Ramos (cell line): ENCODE measurements at regions not wholly inside any gene's neighbourhood (a gene's known extent, or its start where the extent isn't known, plus 50 kb on each side); places are given as distances from the start of the nearest gene placed in this dataset.

Experiments
- in situ Hi-C: fragments of 300-500 bp; cut with MboI; formaldehyde crosslinking; loops from one replicate; pipeline ENCODE4 v1.14.3; 2022; ENCODE audit warnings: low sequenced_read_pairs; ENCODE audit not compliant: unreplicated experiment

DNA sequence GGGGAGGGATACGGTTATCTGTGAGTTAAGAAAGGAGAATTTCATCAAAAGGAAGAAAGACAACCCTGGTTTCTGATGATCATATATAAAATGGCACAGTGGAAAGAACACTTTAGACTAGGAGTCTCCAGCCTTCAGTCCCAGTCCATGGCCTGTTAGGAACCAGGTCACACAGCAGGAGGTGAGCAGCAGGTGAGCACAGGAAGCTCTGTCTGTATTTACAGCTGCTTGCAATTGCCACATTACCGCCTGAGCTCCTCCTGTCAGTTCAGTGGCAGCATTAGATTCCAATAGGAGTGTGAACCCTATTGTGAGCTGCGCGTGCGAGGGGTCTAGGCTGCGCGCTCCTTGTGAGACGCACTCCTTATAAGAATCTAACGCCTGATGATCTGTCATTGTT, 137.9 kb downstream of the BTG1 start:
- in situ Hi-C loops: no loop called here

- in situ Hi-C loops: no loop called here
Measured at GRCh38 chr12:92003701-92004100, 141.9 kb downstream of the BTG1 start.

- in situ Hi-C loops: no loop called here
Measured at GRCh38 chr12:92002673-92003382, 142.8 kb downstream of the BTG1 start.

DNA sequence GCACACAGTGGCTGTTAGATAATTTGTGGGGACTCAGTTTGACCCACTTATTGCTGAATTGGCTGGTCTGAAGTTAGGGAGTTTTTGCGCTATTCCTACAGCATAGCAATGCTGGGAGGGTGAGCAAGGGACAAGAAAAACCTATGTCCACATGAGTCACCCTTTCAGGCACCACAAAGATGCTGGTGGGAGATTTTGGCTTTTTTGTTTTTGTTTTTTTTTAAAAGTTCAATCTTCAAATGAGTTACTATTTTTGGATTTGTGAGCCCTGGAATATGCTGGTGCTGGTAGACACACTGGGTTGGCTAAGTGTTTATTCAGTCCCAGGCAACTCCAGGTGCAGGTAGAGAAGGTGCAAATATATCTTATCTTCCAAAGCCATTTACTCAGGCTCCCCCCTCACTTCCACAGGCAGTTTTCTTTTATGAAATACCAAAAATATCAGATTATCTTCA, 143.4 kb downstream of the BTG1 start:
- in situ Hi-C loops: no loop called here

DNA sequence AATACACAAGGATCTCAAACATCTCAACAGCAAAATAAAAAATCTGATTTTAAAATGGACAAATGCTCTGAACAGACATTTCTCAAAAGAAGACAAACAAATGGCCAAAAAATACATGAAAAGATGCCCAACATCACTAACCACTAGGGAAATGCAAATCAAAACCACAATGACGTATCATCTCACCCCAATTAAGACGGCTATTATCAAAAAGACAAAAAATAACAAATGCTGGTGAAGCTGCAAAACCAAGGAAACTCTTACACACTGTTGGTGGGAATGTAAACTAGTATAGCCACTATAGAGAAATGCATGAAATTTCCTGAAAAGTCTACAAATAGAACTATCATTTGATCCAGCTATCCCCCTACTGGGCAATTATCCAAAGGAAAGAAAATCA, 145.0 kb downstream of the BTG1 start:
- in situ Hi-C loops: no loop called here

DNA sequence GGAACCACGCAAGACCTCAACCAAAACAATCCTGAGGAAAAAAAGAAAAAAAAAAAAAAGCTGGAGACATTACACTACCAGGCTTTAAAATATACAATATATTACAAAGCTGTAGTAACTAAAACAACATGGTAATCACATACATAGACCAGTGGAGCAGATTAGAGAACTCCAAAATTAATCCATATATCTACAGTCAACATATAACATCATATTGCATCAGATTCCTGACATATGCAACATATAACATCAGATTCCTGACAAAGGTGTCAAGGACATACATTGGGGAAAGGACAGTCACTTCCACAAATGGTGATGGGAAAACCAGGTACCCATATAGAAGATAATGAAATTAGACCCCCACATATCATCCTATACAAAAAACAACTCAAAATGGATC, 145.8 kb downstream of the BTG1 start:
- in situ Hi-C loops: loop anchor here (10.0 kb wide), 1 partner anchor 575 kb away; no protein-coding TSS in a partner anchor

DNA sequence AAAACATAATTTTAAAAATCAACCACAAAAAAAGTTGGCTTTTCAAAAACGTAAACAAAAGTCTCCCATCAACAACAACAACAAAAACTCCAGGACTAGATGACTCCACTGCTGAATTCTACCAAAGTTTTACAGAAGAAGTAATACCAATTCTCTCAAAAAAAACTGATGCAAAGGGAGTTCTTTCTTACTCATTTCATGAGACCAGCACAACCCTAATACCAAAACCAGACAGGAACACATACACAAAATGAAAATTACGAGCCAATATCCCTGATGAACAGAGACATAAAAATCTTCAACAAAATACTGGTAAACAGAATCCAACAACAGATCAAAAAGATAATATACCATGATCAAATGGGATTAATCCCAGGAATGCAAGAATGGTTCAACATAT, 147.3 kb downstream of the BTG1 start:
- in situ Hi-C loops: loop anchor here (10.0 kb wide), 1 partner anchor 576 kb away; no protein-coding TSS in a partner anchor

DNA sequence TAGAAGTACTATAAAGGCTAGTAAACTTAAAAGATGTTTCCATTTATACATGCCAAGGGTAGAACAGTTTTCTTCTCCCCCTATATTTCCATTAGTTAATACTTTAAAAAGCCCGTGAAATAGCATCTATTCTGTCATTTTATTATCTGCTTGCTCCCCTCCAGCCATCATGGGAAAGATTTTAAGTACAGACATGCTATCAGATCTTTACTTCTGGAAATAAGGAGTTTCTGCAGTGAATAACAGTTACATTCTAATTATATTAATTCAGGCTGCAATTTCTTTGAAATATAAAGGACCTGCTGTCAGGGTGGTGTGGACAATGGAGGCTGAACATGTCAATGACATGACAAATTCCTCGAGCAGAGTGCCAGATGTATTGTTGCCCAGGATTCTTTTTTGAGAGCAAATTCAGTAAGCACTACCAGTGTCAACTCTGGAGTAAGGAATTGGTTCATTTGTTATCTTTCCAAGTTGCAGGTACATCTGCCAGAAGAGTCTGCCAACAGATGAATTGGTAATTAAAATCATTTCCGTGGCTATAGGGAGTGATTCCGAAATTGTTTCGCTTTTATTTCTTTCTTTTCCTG, 151.3 kb downstream of the BTG1 start:
- in situ Hi-C loops: loop anchor here (10.0 kb wide), 1 partner anchor 580 kb away; no protein-coding TSS in a partner anchor

DNA sequence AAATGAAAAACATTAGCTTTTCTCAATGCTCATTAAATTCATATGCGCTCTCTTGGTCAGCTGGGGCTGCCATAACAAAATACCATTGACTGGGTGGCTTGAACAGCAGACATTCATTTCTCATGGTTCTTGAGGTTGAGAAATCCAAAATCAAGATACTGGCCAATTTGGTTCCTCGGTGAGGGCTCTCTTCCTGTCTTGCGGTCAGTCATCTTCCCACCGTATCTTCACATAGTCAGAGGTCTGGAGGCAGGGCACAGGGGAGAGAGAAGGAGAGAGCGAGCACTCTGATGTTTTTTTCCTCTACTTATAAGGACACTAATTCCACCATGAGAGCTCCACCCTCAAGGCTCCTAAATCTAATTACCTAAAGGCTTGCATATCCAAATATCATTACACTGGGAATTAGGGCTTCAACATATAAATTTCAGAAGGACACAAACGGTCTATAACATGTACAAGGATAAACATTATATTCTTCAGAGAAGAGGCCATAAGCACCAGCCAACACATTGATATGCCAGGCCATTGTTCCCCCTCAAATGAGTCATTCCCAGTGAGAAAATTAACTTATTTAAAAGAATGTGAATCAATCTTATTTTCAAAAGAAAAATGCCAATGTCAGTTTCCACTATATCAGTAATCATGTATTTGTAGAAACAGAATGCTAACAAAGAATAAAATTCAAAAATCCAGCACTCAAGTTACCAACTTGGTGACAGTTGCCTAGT, 152.2 kb downstream of the BTG1 start:
- in situ Hi-C loops: loop anchor here (10.0 kb wide), 1 partner anchor 581 kb away; no protein-coding TSS in a partner anchor

DNA sequence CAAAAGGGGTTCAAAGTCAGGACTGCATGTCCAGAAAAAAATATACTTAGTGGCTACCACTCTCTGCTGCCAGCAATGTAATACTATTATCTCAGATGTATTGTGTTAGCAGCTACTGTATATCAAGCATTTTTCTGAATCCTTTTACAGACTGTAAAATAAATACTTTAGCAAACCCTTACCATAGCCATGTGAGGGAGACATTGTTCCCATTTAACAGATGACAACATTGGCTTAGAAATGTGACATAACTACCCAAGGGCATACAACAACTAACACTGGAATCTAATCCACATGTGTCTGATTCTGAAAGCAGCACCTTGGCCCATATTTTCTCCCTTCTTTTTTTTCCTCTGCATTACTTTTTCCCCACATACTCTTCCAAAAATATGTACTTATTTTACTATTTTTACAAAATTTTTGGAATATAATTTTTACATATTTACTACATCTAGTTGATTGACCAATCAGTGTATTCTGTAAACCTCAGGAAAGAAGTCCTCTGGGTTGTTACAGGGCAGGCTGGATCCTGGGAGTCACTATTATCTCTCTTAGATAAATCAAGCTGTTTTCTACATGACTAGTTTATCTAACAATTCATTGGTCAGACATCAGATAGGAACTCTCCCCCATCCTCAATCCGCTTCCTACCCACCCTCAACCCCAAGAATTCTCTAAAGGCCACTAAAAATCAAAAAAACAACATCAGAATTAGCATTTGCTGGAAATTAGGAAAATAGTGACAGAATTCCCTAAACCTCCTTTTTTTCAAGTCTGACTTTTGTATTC, 154.1 kb downstream of the BTG1 start:
- in situ Hi-C loops: loop anchor here (10.0 kb wide), 1 partner anchor 583 kb away; no protein-coding TSS in a partner anchor

GRCh38 chr12:91990525-91990924, 155.1 kb downstream of the BTG1 start:
- in situ Hi-C loops: loop anchor here (10.0 kb wide), 1 partner anchor 584 kb away; no protein-coding TSS in a partner anchor

DNA sequence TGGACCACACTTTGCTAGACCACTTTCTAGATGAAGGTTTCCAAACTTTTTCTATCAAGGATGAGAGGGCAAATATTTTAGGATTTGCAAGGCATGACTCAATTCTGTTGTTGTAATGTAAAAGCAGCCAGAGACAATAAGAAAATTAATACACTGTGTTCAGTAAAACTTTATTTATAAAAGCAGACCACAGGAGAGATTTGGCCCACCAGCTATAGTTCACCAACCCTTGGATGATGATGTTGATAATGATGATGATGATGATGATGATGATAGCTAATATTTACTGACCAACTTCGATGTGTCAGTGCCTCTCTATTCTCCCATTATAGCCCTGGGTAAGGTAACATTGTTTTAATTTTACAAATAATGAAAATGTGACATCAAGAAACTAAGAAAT, 156.5 kb downstream of the BTG1 start:
- in situ Hi-C loops: no loop called here

DNA sequence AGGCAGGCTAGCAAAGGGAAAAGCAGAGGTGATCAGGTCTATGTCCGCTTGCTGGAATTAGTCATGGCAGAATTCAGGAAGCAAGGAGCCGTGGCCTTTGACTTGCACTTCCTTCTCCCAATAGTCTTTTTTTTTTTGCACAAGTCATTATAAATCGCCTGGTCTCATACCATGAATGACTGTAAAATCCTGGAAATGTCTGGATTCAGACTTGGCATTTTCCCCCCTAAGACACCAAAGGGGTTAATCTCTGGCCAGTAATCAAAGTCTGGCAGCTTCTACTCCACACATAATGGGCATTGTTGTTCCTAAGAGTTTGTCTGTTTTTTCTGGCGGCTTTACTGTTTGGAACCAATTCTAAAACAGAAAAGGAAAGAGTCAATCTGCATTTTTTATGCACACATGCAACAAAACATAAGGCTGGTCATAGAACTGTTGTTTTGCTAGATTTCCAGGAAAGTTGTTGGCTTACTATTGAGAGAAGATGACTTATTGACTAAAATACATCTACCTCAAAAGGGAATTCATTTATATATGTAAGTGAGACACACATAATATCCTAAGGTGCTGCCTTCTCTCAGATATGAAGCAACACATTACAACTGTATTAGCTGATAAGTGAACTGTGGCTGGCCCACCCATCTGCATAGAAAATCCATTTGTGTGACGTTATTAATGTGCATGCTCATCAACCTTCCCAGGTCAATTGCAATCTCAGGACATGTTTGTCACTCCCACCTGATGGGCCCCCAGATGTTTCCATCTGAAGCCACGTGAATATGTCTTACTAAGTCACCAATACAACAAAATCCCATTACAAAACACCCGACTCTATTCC, 157.3 kb downstream of the BTG1 start:
- in situ Hi-C loops: no loop called here

- in situ Hi-C loops: no loop called here
Measured at GRCh38 chr12:91986084-91986483, 159.6 kb downstream of the BTG1 start.

DNA sequence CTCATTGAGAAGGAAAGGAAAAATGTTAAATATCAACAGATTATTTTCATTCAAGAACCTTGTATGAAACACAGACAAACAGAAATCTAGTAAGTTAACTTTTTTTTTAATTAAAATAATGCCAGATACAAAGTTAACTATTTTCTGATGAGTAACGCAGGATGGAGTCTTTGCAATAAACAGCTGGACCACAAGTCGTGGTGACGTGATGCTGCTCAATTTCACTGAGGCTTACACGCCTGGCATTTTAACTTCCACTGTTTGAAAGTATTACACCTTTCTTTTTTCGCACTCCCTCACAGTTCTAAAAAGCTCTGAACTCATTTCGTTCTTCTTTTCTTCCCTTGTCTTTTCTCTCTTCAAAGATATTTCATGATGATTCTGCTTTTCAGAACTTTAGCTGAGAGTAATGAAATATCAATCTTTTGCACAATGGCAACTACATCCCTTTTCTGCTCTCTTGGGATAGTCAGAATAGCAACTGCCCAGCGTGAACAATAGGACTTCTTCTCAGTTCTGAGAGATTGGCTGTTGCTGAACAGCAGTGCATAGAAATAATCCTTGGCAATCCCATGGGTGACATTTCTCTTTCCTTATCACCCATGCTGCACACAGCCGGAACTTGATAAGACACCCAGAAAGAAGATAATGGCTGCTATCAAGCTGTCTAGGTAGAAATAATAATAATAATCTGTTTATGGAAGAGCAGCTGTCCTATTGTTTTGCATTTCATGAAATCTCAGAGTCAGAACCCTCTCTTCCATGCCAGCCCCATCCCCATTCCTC, 160.5 kb downstream of the BTG1 start:
- in situ Hi-C loops: no loop called here

DNA sequence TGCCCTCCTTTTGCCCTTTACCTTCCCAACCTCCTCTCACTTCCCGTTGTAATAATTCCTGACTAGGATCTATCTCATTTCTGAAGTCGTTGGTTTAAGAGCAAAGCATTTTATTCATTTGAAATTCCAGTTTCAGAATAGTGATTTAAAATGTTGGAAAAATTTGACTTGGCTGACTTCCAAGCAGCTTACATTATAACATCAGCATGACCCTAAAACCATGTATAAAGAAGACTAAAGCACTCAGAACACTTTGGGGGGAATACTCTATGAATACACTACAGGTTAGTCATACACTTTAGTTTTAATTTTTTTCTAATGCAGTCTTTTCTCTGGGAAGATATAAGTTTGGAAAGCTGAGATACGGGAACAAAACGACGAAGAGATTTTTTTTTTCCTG, 161.1 kb downstream of the BTG1 start:
- in situ Hi-C loops: no loop called here

DNA sequence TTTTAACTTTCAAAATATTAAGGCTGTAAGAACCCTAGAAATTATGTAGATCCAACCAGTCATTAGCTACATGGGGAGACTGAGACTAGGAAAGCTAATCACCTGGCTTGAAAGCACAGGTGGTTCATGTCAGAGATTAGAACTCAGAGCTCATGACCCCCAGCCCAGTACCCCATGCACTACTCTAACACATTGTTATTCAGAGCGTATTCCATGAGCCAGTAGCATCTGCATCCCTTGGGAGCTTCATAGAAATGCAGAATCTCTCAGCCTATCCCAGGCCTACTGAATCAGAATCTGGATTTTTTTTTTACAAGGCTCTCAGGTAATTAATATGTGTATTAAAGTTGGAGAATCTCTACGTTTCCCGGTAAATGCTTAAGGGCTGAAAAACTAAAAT, 161.7 kb downstream of the BTG1 start:
- in situ Hi-C loops: no loop called here

GRCh38 chr12:91982946-91983345, 162.7 kb downstream of the BTG1 start:
- in situ Hi-C loops: no loop called here

DNA sequence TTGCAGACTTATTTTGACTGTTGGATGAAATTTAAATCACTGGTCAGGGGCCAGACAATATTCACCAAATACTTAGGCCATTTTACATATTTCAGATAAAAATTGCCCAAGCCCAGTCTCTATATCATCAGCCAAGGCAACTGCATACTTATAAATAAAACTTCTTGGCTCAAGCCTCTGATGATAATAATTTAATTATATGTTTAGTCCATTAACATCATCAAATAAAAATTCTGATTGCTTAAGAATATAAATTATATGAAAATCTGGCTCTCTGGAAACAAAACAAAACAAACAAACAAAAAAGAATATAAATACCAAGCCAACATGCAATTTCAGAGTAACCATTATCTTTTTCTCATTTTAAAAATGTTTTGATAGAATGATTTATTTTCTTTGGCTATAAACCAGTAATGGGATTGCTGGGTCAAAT, 165.2 kb downstream of the BTG1 start:
- in situ Hi-C loops: no loop called here
